ENCODE measurements at regions not wholly inside any gene's neighbourhood (a gene's known extent, or its start where the extent isn't known, plus 50 kb on each side); places are given as distances from the start of the nearest gene placed in this dataset.

- H3K23me2 ChIP-seq (ENCODE audit: low read depth, low read length), result no peaks in the 10 kb centered on the region
- no peak overlapping the region for H3K4me2 ChIP-seq (ENCODE audit: insufficient read depth in 1 of 2, low read depth in 2 of 2, low read length in 2 of 2)
- no peaks in the 10 kb centered on the region for H4K20me1 ChIP-seq (replicated peaks in 1 of 2; ENCODE audit: control insufficient read depth in 1 of 2, insufficient read depth in 2 of 2, low read length in 2 of 2)
- H3K36me3 ChIP-seq (ENCODE audit: control insufficient read depth in 2 of 4, insufficient read depth in 4 of 4, low read length in 3 of 4), result no peaks in the 10 kb centered on the region
- no peaks in the 10 kb centered on the region for H3K27me3 ChIP-seq (replicated peaks in 1 of 4; ENCODE audit: control insufficient read depth in 3 of 4, extremely low read depth in 1 of 4, insufficient read depth in 3 of 4, low read length in 3 of 4)
- no peak overlapping the region for H3K56ac ChIP-seq (replicated peaks; ENCODE audit: insufficient read length, low read depth, low read length)
- H3K79me2 ChIP-seq (ENCODE audit: control insufficient read depth in 1 of 2, insufficient read depth in 2 of 2, low read length in 2 of 2), result no peaks in the 10 kb centered on the region
- H4K91ac ChIP-seq (replicated peaks; ENCODE audit: insufficient read length, low read length), result no peak overlapping the region
- ChIA-PET CTCF (ENCODE audit: partially characterized antibody) (interaction anchor here (0.6 kb wide), 1 partner anchor 12 kb away, joined by 5 read pairs; no protein-coding TSS in a partner anchor), POLR2A (ENCODE audit: partially characterized antibody) (no interaction called here)
- no peak overlapping the region for H3K27ac ChIP-seq (ENCODE audit: low read depth, low read length)
- no peak overlapping the region for H3K4me3 ChIP-seq (ENCODE audit: extremely low read depth in 1 of 4, insufficient read depth in 2 of 4, low read depth in 3 of 4, low read length in 4 of 4)
- no peak overlapping the region for H3K23ac ChIP-seq (ENCODE audit: insufficient read length)
- H3K79me1 ChIP-seq (ENCODE audit: low read depth, low read length), result no peaks in the 10 kb centered on the region
- no peaks in the 10 kb centered on the region for H3K9me3 ChIP-seq (ENCODE audit: insufficient read depth in 2 of 2, low read depth in 1 of 2, low read length in 1 of 2)
- no peak overlapping the region for H2AK5ac ChIP-seq (ENCODE audit: low read depth, low read length)
- no peak overlapping the region for H2BK20ac ChIP-seq (ENCODE audit: low read length)
- no peak overlapping the region for H3K18ac ChIP-seq (ENCODE audit: extremely low read depth, low read length)
- TF ChIP-seq PHF8 (conservative IDR thresholded peaks at IDR 0.05; ENCODE audit: low read depth, low read length) (no peak), SP4 (IDR thresholded peaks at IDR 0.05; ENCODE audit: low read length) (no peak), CBX8 (IDR thresholded peaks at IDR 0.05; ENCODE audit: borderline replicate concordance, low read depth, low read length) (no peak), CHD1 (IDR thresholded peaks at IDR 0.05; ENCODE audit: low read depth, low read length) (no peak)
- H3K9ac ChIP-seq (replicated peaks in 1 of 4; ENCODE audit: extremely low read depth in 1 of 4, low read depth in 3 of 4, low read length in 3 of 4), result no peak overlapping the region
- no peaks in the 10 kb centered on the region for H3K4me1 ChIP-seq (replicated peaks in 1 of 4; ENCODE audit: control insufficient read depth in 3 of 4, insufficient read depth in 4 of 4, low read length in 3 of 4)
- DNase-seq (ENCODE audit: low read depth in 1 of 2, low spot score in 2 of 2) (no peak), FAIRE-seq (no peak)
- WGBS, 2 experiments (ENCODE audit: extremely low coverage in 1 of 2, insufficient coverage in 1 of 2, insufficient read length in 1 of 2, insufficient replicate concordance in 2 of 2, low coverage in 1 of 2, low lambda C conversion rate in 2 of 2, missing lambda C conversion rate in 1 of 2), result 85% methylated on average over 4 of the region's 4 CpGs; no CpG with 5 or more reads in 1 of the 2 experiments
- no peak overlapping the region for H2BK120ac ChIP-seq (replicated peaks; ENCODE audit: low read depth, low read length)
- no peak overlapping the region for H2BK5ac ChIP-seq (ENCODE audit: low read depth, low read length)
- no peak overlapping the region for H2BK15ac ChIP-seq (ENCODE audit: low read length)
- no peak overlapping the region for H3K4ac ChIP-seq (replicated peaks; ENCODE audit: insufficient read length, low read depth, low read length)
- H3K14ac ChIP-seq (ENCODE audit: insufficient read length), result no peak overlapping the region
- no peak overlapping the region for H2BK12ac ChIP-seq (ENCODE audit: low read depth, low read length)
- no peak overlapping the region for H4K5ac ChIP-seq (ENCODE audit: insufficient read length, low read depth, low read length)
- no peak overlapping the region for H4K8ac ChIP-seq (ENCODE audit: extremely low read depth, insufficient read depth, low read length)
- no peak overlapping the region for H2AFZ ChIP-seq (ENCODE audit: low read length)
Observed at GRCh38 chr3:23086331-23086730, 116.8 kb upstream of the UBE2E2 start.

Measured in H1 (cell line).